Heart left ventricle (tissue), 13 donors: ENCODE measurements at regions not wholly inside any gene's neighbourhood (a gene's known extent, or its start where the extent isn't known, plus 50 kb on each side); places are given as distances from the start of the nearest gene placed in this dataset.

Experiments
- POLR2A ChIP-seq, 2 donors: fragments of 450-650 bp; IDR thresholded peaks; one replicate each; pipeline ENCODE4 v1.6.1; 2017; ENCODE audit warnings: antibody characterized with exemption in 2 of 2, mild to moderate bottlenecking in 2 of 2, moderate library complexity in 2 of 2
- TF ChIP-seq, protein P1 (sequence below), 12 donors: fragments of 200-600 bp; sonication (generic) in 4 of 12; IDR thresholded peaks; one replicate each; pipeline versions ENCODE4 v1.5.0 to v1.8.0; 2018 to 2022; ENCODE audit warnings: antibody characterized with exemption in 12 of 12, mild to moderate bottlenecking in 5 of 12
- donor health status: ischemic (EF 13 %, LVEDD 7.1; RV severe dilation, severe dysfunction).
- donor health status: DM: no; HTN: yes; CAD: no.
- donor health status: DM: no; HTN: no; CAD: no.
- donor health status: ischemic (EF 25% LVEDD 6.9; RV normal size, moderate dysfunction).
- donor health status: ischemic (EF 25% LVEDD 5.7; RV mildly dilated, moderate dysfunction).
- donor health status: ischemic (EF 35%, LVEDD 5.7; RV mildly dilated, moderate dysfunction).
- donor health status: nonischemic (EF 11% LVEDD 7.7; RV severe dilation, severe dysfunction).
- donor health status: DM: yes; HTN: yes; CAD: no.
- donor health status: PGD.
- donor health status: ischemic (EF 29% LVEDD 5.4; RV normal size, mild dysfunction).
- donor health status: nonischemic (EF 23%, LVEDD 6.1; RV moderate dilation, normal function).

DNA sequence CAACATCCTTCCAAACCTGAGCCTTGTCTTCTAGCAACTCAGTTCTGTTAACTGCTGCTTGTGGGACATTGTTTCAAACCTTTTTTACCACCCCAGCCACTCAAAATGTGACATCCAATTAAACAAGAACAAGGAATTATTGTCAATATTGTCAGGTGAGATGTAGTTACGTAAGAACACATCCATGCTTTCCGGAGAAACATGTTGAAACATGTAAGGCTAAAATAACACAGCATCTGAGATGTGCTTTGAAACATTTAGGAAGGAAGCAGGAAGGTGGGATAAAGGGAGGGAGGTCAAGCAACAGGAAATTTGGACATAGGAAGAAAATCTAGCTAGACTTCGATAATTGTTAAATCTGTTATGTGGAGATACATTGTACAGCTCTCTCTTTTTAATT is 50.9 kb upstream of the PRICKLE2 start:
- TF ChIP-seq, protein P1, sequence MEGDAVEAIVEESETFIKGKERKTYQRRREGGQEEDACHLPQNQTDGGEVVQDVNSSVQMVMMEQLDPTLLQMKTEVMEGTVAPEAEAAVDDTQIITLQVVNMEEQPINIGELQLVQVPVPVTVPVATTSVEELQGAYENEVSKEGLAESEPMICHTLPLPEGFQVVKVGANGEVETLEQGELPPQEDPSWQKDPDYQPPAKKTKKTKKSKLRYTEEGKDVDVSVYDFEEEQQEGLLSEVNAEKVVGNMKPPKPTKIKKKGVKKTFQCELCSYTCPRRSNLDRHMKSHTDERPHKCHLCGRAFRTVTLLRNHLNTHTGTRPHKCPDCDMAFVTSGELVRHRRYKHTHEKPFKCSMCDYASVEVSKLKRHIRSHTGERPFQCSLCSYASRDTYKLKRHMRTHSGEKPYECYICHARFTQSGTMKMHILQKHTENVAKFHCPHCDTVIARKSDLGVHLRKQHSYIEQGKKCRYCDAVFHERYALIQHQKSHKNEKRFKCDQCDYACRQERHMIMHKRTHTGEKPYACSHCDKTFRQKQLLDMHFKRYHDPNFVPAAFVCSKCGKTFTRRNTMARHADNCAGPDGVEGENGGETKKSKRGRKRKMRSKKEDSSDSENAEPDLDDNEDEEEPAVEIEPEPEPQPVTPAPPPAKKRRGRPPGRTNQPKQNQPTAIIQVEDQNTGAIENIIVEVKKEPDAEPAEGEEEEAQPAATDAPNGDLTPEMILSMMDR (IDR thresholded peaks at IDR 0.05) = no peak
- TF ChIP-seq POLR2A (IDR thresholded peaks at IDR 0.05) = no peak
